ENCODE measurements at regions not wholly inside any gene's neighbourhood (a gene's known extent, or its start where the extent isn't known, plus 50 kb on each side); places are given as distances from the start of the nearest gene placed in this dataset.

DNA sequence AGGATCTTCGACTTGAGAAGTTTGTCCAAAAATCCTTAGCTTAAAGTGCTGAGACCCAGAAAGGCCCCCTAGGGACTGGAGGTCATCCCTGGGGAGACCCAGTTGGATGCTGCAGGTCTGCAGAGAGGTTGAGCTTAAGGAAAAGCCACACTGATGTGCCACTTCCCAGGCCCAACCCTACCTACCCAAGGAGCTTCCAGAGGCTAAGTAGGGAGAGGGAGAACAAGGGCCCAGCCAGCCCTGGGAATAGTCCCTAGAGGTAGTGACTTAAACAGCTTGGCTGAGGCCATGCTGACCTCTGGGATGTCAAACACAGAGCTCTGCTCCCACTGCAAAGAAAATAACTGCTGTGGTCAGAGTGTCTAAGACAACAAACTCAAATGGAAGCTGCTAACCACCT, 693.7 kb downstream of the MATN1 start:
- Histone ChIP-seq H3K9ac (no peak overlapping the region), H3K4me1 (ENCODE audit: low read depth, poor library complexity, severe bottlenecking) (no peaks in the 10 kb centered on the region), H3K27ac (no peak overlapping the region), H3K27me3 (ENCODE audit: insufficient read depth, low read depth) (no peaks in the 10 kb centered on the region; the same call in 1 of the 2 replicates), H3K36me3 (ENCODE audit: insufficient read depth) (no peaks in the 10 kb centered on the region), H2AFZ (ENCODE audit: low read depth) (no peak overlapping the region), H3K4me2 (no peak overlapping the region), H3K4me3 (IDR thresholded peaks at IDR 0.05; ENCODE audit: insufficient read depth, low read depth, low read length) (no peak overlapping the region), H4K20me1 (ENCODE audit: insufficient read depth) (no peaks in the 10 kb centered on the region), H3K79me2 (ENCODE audit: insufficient read depth, low read depth) (no peaks in the 10 kb centered on the region)
- TF ChIP-seq, protein P1, sequence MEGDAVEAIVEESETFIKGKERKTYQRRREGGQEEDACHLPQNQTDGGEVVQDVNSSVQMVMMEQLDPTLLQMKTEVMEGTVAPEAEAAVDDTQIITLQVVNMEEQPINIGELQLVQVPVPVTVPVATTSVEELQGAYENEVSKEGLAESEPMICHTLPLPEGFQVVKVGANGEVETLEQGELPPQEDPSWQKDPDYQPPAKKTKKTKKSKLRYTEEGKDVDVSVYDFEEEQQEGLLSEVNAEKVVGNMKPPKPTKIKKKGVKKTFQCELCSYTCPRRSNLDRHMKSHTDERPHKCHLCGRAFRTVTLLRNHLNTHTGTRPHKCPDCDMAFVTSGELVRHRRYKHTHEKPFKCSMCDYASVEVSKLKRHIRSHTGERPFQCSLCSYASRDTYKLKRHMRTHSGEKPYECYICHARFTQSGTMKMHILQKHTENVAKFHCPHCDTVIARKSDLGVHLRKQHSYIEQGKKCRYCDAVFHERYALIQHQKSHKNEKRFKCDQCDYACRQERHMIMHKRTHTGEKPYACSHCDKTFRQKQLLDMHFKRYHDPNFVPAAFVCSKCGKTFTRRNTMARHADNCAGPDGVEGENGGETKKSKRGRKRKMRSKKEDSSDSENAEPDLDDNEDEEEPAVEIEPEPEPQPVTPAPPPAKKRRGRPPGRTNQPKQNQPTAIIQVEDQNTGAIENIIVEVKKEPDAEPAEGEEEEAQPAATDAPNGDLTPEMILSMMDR (conservative IDR thresholded peaks at IDR 0.05; ENCODE audit: low read depth, low read length) = no peak

DNA sequence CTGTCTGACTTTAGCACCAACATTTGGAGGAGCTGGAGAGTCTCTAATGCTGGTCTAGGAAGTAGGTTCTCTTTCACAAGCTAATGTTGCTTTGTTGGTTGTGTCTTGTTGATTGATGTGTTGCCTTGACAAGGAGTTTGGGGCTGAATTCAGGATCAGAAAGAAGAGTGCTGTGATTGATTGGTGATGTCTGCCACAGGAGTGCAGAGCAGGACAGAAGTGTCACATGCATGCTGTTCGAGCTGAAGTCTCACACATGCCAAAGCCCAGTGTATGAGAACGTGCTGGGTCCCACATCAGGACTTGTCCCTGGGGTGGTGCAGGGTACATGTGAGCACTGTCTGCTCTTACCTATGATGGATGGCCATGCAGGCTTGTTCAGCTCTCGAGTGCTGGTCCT, 694.4 kb downstream of the MATN1 start:
- TF ChIP-seq, protein P1 (conservative IDR thresholded peaks at IDR 0.05; ENCODE audit: low read depth, low read length) = no peak

DNA sequence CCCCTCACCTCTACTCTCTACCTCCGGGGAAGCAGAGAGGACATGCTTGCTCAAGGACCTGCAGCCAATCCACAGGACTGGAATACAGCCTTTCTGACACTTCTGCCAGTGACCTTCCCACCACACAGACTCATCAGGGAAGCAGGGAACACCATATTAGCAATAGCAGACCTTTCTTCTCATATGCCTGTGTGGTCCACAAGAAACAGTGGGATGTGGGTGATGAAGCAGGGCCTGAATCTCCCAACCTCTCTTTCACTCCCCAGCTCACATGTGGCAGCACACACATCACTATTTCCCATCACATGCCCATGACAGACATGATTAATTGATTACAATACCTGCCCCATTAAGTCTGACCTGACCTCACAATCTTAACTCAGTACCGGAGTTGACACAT, 695.1 kb downstream of the MATN1 start:
- TF ChIP-seq, protein P1 (conservative IDR thresholded peaks at IDR 0.05; ENCODE audit: low read depth, low read length) = no peak

More for the DNA sequence above, 694.4 kb downstream of the MATN1 start:
- no peak overlapping the region for H3K4me3 ChIP-seq (IDR thresholded peaks at IDR 0.05; ENCODE audit: insufficient read depth, low read depth, low read length)
- H3K27me3 ChIP-seq (ENCODE audit: insufficient read depth, low read depth) = no peaks in the 10 kb centered on the region; the same call in 1 of the 2 replicates
- no peak overlapping the region for H3K27ac ChIP-seq
- H2AFZ ChIP-seq (ENCODE audit: low read depth) = no peak overlapping the region
- no peaks in the 10 kb centered on the region for H4K20me1 ChIP-seq (ENCODE audit: insufficient read depth)
- H3K9ac ChIP-seq = no peak overlapping the region
- no peaks in the 10 kb centered on the region for H3K79me2 ChIP-seq (ENCODE audit: insufficient read depth, low read depth)
- H3K4me1 ChIP-seq (ENCODE audit: low read depth, poor library complexity, severe bottlenecking) = no peaks in the 10 kb centered on the region
- H3K36me3 ChIP-seq (ENCODE audit: insufficient read depth) = no peaks in the 10 kb centered on the region
- no peak overlapping the region for H3K4me2 ChIP-seq

DNA sequence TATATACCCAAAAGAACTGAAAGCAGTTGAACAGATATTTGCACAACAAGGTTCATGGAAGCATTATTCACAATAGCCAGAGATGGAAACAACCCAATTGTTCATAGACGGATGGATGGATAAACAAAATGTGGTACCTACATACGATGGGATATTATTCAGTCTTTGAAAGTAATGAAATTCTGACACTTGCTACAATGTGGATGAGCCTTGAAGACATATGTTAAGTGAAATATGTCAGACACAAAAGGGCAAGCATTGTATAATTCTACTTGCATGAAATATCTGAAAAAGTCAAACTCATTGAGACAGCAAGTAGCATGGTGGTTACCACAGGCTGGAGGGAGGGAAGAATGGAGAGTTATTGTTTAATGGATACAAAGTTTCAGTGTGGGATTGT, 696.1 kb downstream of the MATN1 start:
- H3K79me2 ChIP-seq (ENCODE audit: insufficient read depth, low read depth) = no peaks in the 10 kb centered on the region
- no peaks in the 10 kb centered on the region for H3K27me3 ChIP-seq (ENCODE audit: insufficient read depth, low read depth)
- no peak overlapping the region for H3K9ac ChIP-seq
- no peaks in the 10 kb centered on the region for H4K20me1 ChIP-seq (ENCODE audit: insufficient read depth)
- TF ChIP-seq, protein P1 (conservative IDR thresholded peaks at IDR 0.05; ENCODE audit: low read depth, low read length) = no peak
- H3K36me3 ChIP-seq (ENCODE audit: insufficient read depth) = no peaks in the 10 kb centered on the region
- no peak overlapping the region for H3K4me3 ChIP-seq (IDR thresholded peaks at IDR 0.05; ENCODE audit: insufficient read depth, low read depth, low read length)
- H3K27ac ChIP-seq = no peak overlapping the region
- no peak overlapping the region for H3K4me2 ChIP-seq
- H2AFZ ChIP-seq (ENCODE audit: low read depth) = no peak overlapping the region
- H3K4me1 ChIP-seq (ENCODE audit: low read depth, poor library complexity, severe bottlenecking) = no peaks in the 10 kb centered on the region

More for the DNA sequence above, 695.1 kb downstream of the MATN1 start:
- no peaks in the 10 kb centered on the region for H3K36me3 ChIP-seq (ENCODE audit: insufficient read depth)
- H3K4me2 ChIP-seq = no peak overlapping the region
- H2AFZ ChIP-seq (ENCODE audit: low read depth) = no peak overlapping the region
- no peak overlapping the region for H3K9ac ChIP-seq
- H3K4me1 ChIP-seq (ENCODE audit: low read depth, poor library complexity, severe bottlenecking) = no peaks in the 10 kb centered on the region
- H4K20me1 ChIP-seq (ENCODE audit: insufficient read depth) = no peaks in the 10 kb centered on the region
- H3K27me3 ChIP-seq (ENCODE audit: insufficient read depth, low read depth) = no peaks in the 10 kb centered on the region; the same call in 1 of the 2 replicates
- no peaks in the 10 kb centered on the region for H3K79me2 ChIP-seq (ENCODE audit: insufficient read depth, low read depth)
- no peak overlapping the region for H3K4me3 ChIP-seq (IDR thresholded peaks at IDR 0.05; ENCODE audit: insufficient read depth, low read depth, low read length)
- no peak overlapping the region for H3K27ac ChIP-seq

Measured in KMS-11 (cell line).